AG20443 (cell line): ENCODE measurements at regions not wholly inside any gene's neighbourhood (a gene's known extent, or its start where the extent isn't known, plus 50 kb on each side); places are given as distances from the start of the nearest gene placed in this dataset.
"Not testable (repeated sequence)": the region's sequence is repeated elsewhere in the genome, so short reads cannot be mapped to it uniquely, and the experiment has no call there.

Source experiments
- DNase-seq: peaks from one replicate; pipeline ENCODE4 v3.0.0; 2012; ENCODE audit warnings: low spot score, mixed read lengths

DNA sequence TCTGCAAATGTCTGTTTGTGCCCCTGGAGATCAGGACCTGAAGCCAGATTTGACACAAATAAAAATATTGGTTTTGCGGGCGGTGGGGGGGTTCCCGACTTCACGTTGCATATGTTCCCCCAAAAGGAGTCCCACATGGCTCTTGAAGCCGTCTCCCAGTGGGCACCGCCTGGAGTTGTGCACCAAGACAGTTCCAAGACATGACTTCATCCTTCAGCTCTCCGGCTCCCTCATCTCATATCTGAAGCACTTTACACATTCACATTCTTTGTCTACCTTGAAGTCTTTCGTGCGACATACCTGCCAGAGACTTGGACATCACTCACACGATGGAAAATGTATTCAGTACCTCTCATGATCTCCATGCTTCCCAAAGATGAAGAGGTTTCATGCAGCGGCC, 362.8 kb upstream of the FOXK1 start:
- no peak for DNase-seq

DNA sequence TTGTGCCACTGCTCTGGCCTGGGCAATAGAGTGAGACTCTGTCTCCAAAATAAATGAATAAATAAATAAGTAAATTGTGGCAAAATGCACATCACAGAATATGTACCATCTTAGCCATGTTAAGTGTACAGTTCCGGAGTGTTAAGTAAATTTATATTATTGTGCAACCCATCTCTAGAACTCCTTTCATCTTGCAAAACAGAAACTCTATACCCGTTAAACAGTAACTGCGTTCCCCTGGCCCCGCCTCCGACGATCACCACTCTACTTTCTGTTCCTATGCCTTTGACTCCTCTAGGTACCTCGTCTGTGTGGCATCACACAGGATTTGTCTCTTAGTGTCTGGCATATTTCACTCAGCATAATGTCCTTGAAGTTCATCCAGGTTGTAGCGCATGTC, 356.4 kb upstream of the FOXK1 start:
- no peak for DNase-seq

DNA sequence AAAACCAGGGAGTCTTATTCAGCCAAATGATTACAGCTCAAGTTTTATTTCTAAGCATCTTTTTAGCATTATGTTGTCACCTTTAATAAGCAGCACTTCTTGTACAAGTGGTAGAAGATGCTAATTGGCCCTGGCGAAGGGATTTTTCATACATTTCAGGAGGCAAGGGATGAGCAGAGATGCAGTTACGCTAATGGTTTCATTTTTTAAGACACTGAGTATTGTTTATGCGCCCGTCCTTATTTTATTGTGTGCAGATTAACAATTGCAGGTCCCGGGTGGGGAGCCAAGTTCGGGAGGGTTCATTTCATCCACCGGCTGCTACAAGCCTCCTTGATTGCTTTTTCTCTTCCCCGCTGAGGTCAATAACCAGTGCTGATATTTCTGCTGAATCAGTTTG, 350.4 kb upstream of the FOXK1 start:
- no peak for DNase-seq

DNA sequence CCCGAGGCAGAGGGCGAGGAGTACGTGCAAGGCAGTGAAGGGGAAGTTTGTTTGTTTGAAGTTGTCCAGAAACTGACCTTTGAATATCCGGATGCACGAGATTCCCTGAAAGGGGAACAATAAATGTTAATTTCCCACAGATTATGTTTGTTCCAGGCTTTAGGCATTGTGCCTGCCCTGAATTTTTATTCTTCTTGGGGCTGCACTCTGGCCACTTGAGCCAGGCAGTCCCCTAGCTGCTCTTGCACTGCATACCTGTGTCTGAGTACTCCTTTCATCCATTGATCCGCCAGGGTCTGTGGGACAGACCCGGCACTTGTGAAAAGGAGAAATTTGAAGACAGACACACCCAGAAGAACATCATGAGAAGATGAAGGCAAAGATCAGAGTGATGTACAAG, 343.5 kb upstream of the FOXK1 start:
- DNase-seq: no peak

DNA sequence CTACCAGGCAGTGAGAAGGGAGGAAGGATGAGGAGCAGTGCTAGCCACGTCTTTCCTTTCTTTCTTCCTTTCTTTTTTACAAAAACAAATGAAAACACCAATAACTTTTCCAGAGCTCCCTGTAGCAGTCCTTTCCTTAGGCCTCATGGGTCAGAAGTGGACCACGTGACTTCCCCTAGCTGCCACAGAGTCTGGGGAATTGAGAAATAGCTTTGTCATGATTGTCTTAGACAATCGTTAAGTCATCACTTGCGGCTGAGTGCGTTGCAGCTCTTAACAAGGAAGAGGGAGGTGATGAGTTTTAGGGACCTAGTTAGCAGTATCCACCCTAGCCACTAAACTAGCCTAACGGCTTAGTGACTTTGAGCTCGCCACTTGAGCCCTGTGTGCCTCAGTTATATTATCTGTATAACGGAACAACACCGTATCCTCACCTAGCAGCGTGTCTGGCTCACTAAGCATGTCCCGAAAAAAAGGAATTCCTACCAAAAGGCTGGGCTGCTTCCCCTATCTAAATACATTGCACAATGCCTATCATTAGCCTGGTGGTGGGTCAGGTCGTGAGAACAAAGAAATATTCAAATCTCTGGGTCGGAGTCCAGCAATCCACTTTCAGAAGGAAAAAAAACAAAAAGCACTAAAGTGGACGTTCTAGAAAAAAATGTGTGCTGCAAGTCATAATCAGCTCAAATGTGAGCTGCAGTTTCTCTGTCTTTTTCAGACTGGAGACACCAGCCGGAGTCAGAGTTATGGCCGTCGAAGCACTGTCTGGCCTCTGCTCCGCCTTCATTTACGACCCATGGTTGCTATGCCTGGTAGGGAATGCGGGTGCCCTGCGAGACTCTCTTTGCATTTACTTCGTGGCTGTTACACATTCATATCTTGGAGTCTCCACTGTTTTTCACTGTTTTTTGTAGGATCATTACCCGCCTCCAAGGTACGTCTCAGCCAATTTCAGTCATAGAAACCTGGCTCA, 338.5 kb upstream of the FOXK1 start:
- DNase-seq: no peak

DNA sequence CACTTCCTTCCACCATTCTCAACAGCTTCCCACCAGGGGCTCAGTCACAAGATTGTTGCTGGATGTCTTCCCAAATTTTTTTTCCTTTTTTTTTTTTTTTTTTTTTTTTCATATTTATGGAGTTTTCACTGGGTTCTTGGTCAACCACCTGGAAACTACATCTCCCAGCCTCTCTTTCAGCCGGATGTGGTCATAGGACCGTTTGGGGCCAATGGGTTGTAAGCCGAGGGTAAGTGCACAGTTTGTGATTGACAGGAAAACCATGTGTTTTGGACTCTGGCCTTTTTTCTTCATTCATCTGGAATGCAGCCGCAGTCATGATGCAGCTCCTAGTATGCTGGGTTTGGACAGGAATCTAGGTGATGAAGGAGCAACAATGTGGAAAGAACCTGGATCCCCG, 337.1 kb upstream of the FOXK1 start:
- DNase-seq: no peak

DNA sequence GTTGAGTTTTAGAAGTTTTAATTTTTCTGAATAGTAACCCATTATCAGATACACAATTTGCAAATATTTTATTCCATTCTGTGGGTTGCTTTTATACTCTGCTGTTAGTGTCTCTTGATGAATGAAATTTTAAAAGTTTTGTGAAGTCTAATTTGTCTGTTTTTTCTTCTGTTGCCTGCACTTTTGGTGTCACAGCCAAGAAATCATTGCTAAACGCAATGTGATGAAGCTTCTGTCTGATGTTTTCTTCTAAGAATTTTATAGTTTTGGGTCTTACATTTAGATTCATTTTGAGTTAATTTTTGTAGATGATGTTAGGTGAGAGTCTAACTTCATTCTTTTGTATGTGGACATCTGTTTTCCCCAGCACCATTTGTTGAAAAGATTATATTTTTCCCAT, 330.0 kb upstream of the FOXK1 start:
- DNase-seq: no peak

DNA sequence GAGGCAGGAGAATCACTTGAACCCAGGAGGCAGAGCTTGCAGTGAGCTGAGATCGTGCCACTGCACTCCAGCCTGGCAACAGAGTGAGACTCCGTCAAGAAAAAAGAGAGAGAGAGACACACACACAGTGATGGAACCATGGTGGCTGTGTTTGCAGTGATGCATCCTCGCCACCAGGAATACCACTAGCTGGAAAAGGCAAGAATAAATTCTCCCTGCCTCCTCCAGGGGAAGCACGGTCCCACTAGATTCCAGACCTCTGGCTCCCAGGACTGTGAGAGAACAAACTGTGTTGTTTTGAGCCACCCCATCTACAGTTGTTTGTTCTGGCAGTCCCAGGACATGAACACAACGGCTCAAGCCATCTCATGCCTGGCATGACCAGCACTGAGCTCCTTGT, 320.3 kb upstream of the FOXK1 start:
- no peak for DNase-seq

DNA sequence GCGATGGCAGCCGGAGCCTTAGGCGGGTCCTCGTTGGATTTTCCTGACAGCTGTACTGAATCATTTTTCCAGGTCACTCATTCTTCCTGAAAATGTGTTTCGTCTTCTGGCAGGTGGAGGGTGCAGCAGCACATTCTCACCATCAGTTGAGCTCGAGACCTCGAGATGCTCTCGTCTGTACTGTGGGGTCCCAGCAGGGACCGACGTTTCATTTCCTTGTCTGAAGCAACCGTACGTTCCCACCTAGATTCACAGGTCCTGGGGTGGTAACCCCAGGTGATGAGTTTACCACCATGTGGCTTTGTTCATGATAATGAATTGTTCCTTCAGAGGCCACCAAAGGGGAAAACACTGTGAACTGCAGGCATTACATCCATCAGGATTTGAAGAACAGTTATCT, 298.5 kb upstream of the FOXK1 start:
- DNase-seq: no peak

DNA sequence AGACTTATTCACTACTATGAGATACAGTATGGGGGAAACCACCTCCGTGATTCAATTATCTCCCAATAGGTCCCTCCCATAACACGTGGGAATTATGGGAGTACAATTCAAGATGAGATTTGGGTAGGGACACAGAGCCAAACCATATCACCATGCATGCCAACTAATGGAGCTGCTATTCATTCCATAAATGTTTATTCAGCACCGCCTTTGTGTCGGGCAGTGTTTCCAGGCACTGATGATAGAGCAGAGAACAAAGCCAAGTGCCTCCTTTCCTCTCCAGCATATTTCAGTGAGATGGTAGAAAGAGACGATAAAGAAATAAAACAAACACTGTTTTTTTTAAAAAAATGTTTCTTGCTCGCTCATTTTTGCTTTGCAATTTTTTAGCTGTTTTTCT, 295.9 kb upstream of the FOXK1 start:
- DNase-seq: no peak

DNA sequence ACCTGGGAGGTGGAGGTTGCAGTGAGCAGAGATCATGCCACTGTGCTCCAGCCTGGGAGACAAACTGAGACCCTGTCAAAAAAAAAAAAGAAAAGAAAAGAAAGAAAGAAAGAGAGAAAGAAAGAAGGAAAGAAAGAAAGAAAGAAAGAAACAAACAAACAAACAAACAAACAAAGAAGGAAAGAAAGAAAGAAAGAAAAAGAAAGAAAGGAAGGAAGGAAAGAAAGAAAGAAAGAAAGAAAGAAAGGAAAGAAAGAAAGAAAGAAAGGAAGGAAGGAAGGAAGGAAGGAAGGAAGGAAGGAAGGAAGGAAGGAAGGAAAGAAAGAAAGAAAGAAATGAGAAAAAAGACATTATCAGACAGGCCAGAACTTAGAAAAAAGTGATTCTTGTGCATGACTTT, 291.0 kb upstream of the FOXK1 start:
- not testable (repeated sequence) for DNase-seq

DNA sequence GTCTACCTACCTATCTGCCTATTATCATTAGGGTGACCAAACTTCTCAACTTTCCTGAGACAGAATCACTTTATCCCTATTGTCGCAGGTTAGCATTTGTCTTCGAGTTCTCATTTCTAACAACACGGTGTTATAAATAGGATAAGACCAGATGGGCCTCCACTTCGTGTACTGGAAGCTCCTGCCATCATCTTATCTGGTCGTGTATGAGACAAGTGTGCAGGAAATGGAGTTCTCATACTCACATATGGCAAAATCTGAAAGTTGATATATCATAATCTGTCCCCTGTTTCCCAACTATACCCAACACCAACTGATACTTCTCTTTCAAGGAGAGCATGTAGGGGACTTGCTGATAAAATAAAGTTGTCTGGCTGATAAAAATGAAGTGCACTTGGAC, 287.4 kb upstream of the FOXK1 start:
- DNase-seq: no peak

DNA sequence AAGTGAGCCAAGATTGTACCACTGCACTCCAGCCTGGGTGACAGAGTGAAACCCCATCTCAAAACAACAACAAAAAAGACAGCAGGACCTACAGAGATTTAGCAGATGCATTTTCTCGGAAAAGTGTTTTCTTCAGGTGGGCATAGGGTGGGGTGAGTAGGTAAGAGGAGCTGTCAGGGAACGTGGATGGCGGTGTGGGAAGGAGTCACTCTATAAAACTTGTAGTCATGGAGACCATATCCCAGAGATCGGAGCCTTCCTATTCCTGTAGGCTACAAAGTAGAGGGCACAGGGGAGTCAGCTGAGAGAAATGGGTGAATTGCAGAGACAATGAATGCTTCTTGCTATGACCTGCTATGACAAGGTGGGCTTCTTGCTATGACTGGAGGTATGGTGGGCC, 283.0 kb upstream of the FOXK1 start:
- no peak for DNase-seq

DNA sequence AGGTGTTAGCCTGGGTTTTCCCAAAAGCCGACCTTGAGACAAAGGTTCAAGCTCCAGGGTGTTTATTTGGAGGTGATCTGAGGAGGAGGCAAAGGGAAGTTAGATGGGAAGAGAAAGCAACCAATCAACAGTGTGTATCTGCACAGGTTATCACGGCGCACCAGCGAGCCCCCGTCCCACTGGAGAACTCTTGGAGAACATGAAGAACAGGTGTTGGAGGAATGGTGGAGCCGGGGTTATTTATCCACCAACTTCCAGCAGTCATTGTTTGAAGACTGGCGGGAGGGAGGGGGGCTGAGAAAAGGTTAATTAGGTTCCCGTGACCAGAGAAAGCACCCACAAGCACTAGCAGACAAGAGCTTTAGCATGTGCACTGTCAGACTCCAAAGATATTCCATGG, 282.5 kb upstream of the FOXK1 start:
- DNase-seq: no peak

DNA sequence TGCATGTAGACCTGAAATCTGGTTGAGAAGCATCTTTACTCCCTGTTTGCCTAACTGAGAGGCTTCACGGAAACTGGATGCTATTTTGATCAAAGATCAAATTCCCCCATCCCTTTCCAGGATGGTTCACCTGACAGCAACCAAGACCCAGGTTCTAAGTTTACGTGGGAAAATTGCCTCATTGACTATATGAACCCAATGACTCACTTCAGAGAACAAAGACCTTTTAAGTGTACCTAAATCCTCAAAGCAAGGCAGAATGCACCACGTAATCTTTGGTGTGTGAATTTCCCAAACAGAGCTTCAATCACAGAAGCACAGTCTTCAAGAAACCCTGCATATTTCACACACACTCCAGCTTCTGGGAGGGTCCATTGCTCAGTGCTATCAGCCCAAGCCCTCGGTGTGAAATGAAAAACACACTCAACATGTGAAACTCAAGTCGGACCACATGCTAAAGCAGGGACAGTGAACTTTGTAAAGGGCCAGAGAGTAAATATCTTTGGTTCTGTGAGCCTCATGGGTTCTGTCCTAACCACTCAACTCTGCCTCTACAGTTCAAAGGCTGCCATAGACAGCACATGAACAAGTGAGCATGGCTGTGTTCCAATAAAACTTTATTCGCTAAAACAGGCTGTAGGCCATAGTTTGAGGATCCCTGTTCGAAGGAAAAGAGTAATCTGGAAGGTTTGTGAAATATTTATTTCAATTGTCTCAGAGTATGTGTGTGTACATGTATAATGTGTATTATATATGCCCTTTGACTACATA, 275.6 kb upstream of the FOXK1 start:
- no peak for DNase-seq

DNA sequence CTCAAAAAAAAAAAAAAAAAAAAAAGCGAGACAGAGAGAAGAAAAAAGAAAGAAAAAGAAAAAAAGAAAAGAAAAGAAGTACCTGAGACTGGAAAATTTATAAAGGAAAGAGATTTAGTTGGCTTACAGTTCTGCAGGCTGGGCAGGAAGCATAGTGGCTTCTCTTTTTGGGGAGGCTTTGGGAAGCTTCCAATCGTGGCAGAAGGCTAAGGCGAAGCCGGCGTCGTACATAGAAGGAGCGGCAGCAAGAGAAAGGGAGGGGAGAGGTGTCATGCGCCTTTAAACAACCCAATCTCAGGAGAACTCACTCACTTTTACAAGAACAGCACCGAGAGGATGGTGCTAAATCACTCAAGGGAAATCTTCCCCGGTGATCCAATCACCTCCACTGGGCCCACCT, 272.1 kb upstream of the FOXK1 start:
- no peak for DNase-seq

DNA sequence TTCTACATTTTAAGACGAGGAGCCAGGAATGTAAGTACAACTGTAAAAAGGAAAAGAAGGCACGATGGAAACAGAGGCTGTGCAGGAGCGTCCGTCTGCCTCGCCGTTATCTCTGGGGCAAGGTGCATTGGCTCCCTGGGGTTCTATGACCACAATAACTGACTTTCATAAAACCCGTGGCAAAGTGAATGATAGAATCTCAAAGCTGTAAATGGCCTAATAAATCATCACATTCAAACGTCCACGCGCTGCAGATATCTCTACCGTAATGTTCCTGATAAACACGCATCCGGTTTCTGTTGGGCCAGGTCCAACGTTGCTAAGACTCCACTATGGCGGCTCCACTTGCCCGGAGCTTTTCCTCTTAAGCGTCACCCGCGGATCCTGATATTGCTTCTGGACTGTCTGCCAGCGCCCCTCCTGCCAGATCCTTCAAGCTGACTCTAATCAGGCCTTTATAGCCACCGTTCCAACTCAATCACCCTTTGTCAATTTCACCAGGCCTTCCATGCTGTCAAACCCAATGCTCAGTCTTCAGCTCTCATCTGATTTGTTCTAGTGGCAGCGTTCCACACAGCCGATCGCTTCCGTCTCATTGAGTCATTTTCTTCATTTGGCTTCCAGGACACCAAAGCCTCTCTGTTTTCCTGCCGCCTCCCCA, 265.6 kb upstream of the FOXK1 start:
- no peak for DNase-seq

DNA sequence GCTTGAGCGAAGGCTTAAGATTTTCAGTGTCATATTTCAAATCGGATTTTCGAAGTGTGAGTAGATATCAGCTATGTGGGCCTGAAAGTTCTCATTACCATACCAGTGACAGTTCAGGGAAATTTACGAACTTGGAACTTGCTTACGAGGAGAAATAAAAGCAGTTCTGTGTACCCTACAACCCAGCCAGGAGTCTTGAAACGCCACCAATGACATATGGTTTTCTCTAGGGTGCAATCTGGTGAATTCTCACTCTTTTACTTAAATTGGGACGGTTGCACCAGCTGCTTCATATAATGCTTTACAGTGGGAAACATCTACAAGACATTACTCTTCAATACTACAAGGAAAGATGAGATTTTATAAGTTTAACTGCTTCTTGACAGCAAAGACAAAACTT, 253.6 kb upstream of the FOXK1 start:
- DNase-seq: no peak

DNA sequence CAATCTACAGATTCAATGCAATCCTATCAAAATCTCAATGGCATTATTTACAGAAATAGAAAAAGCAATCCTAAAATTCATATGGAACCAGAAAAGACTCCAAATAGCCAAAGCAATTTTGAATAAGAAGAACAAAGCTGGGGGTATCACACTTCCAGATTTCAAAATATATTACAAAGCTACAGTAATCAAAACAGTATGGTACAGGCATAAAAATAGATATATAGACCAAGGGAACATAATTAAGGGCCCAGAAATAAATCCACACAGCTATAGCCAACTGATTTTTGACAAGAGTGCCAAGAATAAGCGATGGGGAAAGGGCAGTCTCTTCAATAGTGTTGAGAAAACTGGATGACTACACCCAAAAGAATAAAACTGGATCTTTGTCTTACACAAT, 251.9 kb upstream of the FOXK1 start:
- DNase-seq: no peak

DNA sequence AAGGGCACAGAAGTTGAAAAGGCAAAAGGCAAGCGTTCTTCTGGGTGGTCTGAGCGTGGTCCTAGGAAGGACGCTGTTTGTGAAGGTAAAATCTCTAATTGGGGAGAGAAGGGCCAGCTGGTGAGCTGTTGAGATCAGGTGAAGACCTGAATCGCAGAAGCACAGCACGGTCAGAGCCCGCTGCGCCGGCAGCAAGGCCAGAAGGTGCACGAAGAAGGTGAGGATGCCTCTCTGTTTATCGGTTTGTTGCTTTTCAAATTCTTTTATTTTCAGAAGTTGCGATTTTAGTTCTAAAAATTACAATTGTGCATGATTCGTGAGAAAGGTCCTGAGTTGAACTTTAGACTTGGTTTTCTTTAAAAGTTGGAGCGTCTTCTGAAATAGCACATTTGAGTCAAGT, 247.8 kb upstream of the FOXK1 start:
- no peak for DNase-seq

DNA sequence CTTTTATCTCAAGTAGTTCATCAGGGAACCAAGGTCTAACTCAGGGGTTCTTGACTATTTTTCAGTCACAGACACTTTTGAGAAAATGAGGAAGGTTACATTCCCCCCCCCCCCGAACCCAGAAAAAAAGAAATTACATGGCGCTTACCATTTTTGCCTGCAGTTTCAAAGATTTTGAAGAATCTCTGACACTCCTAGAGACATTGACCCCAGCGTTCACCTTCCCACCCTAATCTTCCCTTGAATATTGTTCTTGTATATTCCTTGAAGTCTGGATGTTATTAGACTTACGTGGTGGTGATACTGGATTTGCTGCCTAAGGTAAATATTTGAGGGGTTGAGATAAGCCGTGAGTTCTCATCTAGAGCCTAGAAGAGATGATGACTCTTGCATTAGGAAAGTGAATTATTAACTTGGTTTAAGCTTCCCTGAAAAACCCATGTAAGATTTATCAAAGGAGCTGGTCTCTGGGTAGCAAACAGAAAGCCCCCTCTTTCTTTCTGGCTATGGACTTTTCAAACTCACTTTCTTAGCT, 245.7 kb upstream of the FOXK1 start:
- no peak for DNase-seq

DNA sequence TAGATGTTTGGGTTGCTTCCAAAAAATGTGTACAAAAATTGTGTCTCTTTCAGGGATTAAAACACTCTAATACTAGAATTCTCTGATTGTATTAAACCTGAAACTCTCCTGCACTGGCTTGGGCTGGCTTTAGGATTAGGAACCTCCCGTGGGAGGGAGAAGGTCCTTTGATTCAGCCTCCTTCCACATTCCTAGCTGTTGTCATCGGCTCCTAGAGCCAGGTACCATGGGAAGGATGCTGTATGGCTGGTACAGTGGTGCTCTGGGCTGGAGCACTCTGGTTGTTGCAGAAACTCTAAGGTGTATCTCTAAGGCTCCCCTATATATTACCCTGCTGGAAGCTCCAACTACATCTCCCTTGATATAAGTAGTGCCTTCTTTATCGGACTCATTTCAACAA, 245.2 kb upstream of the FOXK1 start:
- DNase-seq: no peak

DNA sequence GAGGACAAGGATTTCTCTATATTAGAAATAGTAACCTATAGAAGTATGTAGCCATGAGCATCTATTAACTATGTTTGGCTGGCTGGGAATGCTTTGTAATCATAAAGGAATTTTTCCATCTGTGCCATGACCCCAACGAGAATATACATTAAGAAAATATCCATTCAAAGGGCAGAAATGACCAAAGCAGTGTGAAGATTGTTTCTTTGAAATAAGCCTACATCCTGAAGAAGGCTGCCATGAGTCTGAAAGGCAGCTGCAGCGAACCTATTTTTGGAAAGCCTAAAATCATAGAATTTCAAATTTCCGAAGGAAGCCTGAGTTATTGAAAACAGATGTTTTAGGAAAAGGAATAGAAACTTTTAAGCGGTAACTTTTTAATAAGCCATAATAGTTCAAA, 244.2 kb upstream of the FOXK1 start:
- no peak for DNase-seq
